CD4-positive, alpha-beta T cell treated with Interleukin-12 subunit alpha and Interleukin-12 subunit beta, for 1 hour (primary cell): ENCODE measurements at regions not wholly inside any gene's neighbourhood (a gene's known extent, or its start where the extent isn't known, plus 50 kb on each side); places are given as distances from the start of the nearest gene placed in this dataset.
"Not testable (repeated sequence)": the region's sequence is repeated elsewhere in the genome, so short reads cannot be mapped to it uniquely, and the experiment has no call there.

Experiments
- DNase-seq: peaks from one replicate; pipeline ENCODE4 v3.0.0-alpha.2; 2020

GRCh38 chr13:80965097-80965496 is 624.2 kb upstream of the SPRY2 start:
- no peak for DNase-seq

DNA sequence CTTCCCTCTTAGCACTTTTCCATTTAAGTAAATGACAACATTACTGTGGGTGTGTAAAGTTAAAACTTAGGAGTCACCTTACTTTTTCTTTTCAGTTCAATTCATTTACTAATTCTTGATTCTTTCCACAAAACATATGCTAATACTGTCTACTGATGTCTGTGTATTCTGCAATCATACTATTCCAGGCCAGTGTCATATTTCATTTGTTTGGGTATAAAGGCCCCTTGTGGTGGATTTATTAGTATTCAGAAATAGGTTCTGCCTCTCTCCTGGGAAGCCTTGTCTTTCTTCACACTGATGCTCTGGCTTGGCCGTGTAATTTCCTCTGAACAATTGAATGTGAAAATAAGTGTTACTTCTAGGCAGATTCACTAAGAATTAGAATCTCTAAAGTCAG is 621.9 kb upstream of the SPRY2 start:
- no peak for DNase-seq

DNA sequence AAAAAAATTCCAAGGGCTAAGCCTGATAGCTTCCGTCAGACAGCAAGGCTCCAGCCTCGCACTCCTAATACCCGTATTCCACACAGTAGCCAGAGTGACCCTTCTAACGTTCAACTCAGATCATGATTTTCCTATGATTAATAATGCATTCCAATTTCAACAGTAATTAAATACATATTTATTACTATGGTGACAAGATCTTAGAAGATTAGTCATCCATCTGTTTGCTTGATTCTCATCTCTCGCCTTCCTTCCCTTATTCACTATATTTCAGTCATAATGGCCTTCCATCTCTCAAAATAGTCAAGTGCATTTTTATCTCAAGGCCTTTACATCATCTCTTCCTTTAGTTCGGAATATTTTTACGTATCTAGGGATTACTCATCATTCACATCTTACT is 621.2 kb upstream of the SPRY2 start:
- DNase-seq, result no peak

GRCh38 chr13:80957019-80957655 is 616.2 kb upstream of the SPRY2 start:
- DNase-seq, result no peak

- no peak for DNase-seq
These were observed 614.6 kb upstream of the SPRY2 start for GRCh38 chr13:80955501-80955900.

- DNase-seq, result no peak
These were observed 611.2 kb upstream of the SPRY2 start for GRCh38 chr13:80952158-80952557.

DNA sequence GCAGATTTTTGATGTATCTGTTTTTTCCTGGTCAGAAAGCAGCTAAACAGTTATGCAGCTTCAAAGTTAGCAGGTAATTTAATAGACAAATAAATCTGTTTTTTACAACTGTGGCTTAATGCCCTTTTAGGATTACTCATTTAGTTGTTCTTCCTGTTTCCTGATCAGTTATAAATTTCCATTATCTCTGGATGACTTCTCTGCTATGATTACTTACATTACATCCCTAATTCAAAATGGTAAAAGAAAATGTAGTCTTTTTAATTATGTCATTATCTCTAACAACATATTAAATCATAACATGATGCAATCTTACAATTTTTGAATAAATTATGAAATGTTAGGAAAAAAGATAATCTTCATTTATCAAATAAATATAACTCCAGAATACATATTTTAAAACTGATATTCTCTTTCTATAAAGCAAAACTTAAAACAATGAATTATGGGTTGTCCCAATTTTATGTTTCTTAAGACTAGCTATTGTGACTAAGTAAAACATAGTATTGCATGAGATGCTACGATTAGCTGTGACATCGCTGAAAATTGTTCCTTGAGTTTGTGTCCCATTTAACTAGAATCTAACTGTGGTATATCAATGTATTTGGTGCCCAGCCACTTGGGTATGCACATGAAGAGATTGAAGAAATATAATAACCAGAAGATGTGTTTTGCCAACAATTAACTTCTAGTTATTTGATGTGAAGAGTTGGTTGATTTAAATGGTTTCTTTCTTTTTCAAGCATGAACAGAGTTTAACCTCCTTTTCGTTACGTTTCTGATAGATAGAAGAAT is 605.3 kb upstream of the SPRY2 start:
- no peak for DNase-seq

DNA sequence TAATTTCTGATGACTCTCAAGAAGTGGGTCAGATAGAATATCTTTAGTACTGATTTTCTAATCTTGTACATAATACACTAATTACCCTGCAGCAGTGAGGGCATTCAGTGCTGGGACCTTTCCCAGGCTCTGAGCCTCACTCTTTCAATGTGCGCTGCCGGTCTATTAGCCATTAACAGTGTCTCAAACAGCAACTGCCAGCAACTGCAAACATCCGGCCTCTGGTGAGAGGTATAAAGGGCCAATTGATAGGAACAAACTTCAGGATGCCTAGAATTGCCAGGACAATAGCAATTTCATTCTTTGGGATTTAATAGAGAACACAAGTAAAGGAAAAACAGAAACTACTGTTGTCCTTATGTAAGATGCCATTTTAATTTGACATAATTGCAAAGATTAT is 604.4 kb upstream of the SPRY2 start:
- no peak for DNase-seq

DNA sequence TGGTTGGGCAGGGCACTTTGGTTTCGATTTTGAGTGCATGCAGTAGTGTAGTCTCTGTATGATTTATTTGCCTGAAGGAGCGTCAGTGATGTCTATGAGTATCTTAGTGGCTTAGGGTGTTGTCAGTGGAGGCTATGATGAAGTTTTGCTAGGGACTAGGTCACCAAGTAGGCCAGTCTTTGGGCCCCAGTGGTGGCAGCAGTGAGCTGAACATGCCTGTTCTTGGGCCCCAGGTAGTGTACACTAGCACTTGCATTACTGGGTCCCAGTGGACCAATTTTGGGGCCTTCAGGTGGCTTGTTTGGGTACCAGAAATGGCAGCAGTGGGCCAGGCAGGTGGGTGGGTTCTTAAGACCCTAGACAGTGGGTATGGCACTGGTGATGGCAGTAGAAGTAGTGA is 598.7 kb upstream of the SPRY2 start:
- no peak for DNase-seq

DNA sequence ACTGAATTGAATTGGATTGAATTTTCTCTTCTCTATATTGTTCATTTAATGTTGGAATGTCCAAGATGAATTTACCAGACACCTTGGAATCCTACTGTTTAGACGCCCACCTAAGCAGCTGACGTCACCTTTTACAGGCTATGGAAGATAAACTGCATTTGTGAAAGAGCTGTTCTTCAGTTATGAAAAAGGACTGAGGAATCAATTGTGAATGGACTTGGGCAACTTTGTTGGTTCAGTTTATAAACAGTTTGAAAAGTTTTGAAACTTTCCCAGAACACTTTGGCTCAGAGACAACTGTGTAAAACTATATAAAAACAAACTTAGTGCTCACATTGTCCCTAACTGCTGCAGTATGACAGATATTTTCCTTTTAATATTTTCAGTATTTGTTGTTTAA is 590.8 kb upstream of the SPRY2 start:
- no peak for DNase-seq

DNA sequence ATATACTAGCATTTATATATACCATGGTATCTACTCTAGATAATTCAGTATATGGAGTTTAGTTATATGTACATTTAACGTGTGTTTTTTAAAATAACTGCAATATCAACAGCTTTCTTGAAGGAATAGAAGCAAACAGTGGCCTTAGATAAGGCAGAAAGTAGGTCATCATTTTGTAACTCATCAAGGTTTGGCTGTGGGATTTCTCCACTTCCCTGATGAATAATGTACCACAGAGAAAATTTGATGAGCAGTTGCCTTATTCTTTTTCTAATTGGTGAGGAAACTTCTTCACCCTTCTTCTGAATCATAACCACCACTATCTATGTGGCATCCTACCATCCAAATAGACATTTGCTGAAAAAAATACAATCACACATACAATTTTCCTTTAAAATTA is 590.2 kb upstream of the SPRY2 start:
- DNase-seq, result no peak

- DNase-seq, result no peak
These were observed 587.3 kb upstream of the SPRY2 start for GRCh38 chr13:80928241-80928640.

DNA sequence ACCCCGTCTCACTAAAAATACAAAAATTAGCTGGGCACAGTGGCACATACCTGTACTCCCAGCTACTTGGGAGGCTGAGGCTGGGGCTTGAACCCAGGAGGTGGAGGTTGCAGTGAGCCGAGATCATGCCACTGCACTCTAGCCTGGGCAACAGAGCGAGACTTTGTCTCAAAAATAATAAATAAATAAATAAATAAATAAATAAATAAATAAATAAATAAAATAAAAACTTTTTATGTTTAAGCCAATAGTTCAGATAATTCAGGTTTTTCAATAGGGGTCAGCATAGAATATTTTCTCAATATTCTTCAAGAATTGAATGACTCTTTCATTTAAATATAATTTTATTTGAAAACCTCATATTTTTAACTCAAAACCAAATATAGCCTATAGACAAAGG is 585.1 kb upstream of the SPRY2 start:
- DNase-seq, result not testable (repeated sequence)

DNA sequence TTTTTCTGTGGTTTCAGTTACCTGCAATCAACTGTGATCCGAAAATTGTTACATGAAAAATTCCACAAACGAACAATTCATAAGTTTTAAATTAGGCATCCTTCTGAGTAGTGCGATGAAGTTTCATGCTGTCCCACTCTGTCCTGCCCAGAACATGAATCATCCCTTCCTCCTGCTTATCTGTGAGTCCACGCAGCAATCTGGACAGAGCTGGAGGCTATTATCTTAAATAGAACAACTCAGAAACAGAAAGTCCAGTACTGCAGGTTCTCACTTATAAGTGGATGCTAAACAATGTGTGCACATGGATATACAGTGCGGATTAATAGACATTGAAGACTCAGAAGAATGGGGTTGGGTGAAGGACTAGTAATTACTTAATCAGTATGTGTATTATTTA is 583.7 kb upstream of the SPRY2 start:
- DNase-seq, result no peak

GRCh38 chr13:80923907-80924306 is 583.0 kb upstream of the SPRY2 start:
- DNase-seq, result no peak

DNA sequence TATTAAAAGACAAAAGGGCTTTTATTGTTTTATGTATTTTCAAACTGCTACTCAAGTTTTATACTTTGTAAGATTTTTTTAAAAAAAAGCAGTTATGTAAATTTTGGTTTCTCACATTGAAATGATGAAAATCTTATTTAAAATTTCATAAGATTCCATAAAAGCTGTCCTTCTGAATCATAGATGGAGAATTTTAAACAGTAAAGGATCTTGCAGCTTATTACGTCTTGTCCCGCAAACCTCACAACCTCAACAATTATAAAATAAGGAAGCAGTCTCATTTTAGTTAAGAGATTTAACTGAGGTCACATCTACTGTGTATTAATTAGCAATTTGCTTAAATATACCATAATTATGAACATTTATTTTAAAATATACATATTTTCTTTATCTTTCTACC is 581.0 kb upstream of the SPRY2 start:
- no peak for DNase-seq

- DNase-seq, result no peak
These were observed 580.6 kb upstream of the SPRY2 start for GRCh38 chr13:80921541-80921940.

GRCh38 chr13:80906860-80907259 is 565.9 kb upstream of the SPRY2 start:
- DNase-seq, result no peak

DNA sequence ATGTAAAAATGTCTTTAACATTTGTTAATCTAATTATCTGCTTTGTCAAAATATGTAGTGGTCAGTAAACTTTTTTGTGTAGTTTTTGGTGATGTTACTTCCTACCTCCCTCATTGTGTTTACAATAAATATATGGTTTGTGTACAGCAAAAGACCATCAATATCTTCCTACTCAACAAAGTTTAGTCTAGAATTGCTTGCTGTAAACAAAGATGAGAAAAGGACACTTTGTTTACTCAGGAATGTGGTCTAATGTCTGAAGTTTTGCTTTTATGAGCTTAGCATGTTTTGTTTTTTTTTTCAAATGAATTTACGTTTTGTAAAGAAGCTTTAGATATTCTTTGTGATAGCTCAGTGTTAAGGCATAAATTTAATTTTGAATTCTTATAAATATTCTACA is 563.5 kb upstream of the SPRY2 start:
- no peak for DNase-seq

- DNase-seq, result no peak
These were observed 563.0 kb upstream of the SPRY2 start for GRCh38 chr13:80903911-80904310.

GRCh38 chr13:80901530-80901929 is 560.6 kb upstream of the SPRY2 start:
- DNase-seq, result no peak

GRCh38 chr13:80901111-80901510 is 560.2 kb upstream of the SPRY2 start:
- DNase-seq, result no peak

- DNase-seq, result no peak
These were observed 559.6 kb upstream of the SPRY2 start for GRCh38 chr13:80900561-80900960.

- not testable (repeated sequence) for DNase-seq
These were observed 556.7 kb upstream of the SPRY2 start for GRCh38 chr13:80897641-80898040.

DNA sequence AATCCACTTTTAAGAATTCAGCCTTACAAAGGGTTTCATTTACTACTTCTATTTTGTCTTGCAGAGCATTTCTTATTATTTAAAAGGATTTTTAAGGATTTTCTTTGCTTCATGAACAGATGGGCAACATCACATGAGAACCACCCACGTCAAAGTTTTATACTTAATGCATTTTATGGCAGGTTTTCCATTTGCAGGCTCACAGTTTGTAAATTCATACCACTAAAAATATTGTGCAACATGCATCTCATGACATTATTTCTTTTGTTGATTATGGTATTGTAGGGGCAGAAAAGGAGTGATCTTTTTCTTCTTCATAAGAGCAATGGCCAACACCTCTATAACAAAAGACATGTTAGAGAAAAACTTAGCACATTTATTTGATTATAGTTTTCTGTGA is 554.0 kb upstream of the SPRY2 start:
- no peak for DNase-seq
